OCI-LY3 (cell line): ENCODE measurements at regions not wholly inside any gene's neighbourhood (a gene's known extent, or its start where the extent isn't known, plus 50 kb on each side); places are given as distances from the start of the nearest gene placed in this dataset.
A peak's percentile ranks its signal among the peaks of the same experiment; 100 is the strongest.

Experiments
- H2AFZ ChIP-seq: fragments of 200-600, 300-600 bp; shearing (Covaris generic); 2 replicates; pipeline ENCODE4 v1.6.0; 2014; ENCODE audit warnings: antibody characterized with exemption, low read depth, low read length
- H3K27ac ChIP-seq: fragments of 200-600, 300-600 bp; sonication (generic); 2 replicates; pipeline ENCODE4 v1.5.1; 2014; ENCODE audit warnings: mild to moderate bottlenecking, low read length, moderate library complexity, mixed read lengths
- H3K27me3 ChIP-seq: fragments of 200-600, 300-600 bp; sonication (generic); 2 replicates; pipeline ENCODE4 v1.6.1; 2014; ENCODE audit warnings: low read depth, low read length, mixed read lengths
- H3K36me3 ChIP-seq: fragments of 200-600, 300-600 bp; sonication (generic); replicated peaks from 2 replicates; pipeline ENCODE3; 2014; ENCODE audit warnings: low read depth, low read length, mixed read lengths
- H3K4me1 ChIP-seq: fragments of 300-600, 200-600 bp; sonication (generic); 2 replicates; pipeline ENCODE4 v1.6.1; 2014; ENCODE audit warnings: low read length, mixed read lengths
- H3K4me2 ChIP-seq: fragments of 200-600, 300-600 bp; sonication (generic); 2 replicates; pipeline ENCODE4 v1.6.1; 2014; ENCODE audit warnings: low read length, mixed read lengths
- H3K4me3 ChIP-seq: fragments of 300-600, 200-600 bp; sonication (generic); 2 replicates; pipeline ENCODE4 v1.5.1; 2014; ENCODE audit warnings: antibody characterized with exemption, mild to moderate bottlenecking, low read length, moderate library complexity
- H3K79me2 ChIP-seq: fragments of 300-600, 200-600 bp; shearing (Covaris generic); 2 replicates; pipeline ENCODE4 v1.6.1; 2014; ENCODE audit warnings: mild to moderate bottlenecking, low read length, mixed read lengths
- H3K9ac ChIP-seq: fragments of 300-600, 200-600 bp; shearing (Covaris generic); 2 replicates; pipeline ENCODE4 v1.6.0; 2014; ENCODE audit warnings: mild to moderate bottlenecking, low read length, moderate library complexity
- H3K9me3 ChIP-seq: fragments of 200-600, 300-600 bp; shearing (Covaris generic); 2 replicates; pipeline ENCODE4 v1.6.1; 2014; ENCODE audit warnings: low read length, mixed read lengths; ENCODE audit not compliant: insufficient read depth
- H4K20me1 ChIP-seq: fragments of 200-600, 300-600 bp; sonication (generic); 2 replicates; pipeline ENCODE4 v1.6.1; 2016; ENCODE audit warnings: low read length, mixed read lengths; ENCODE audit not compliant: insufficient read depth
- CTCF ChIP-seq: fragments of 200-600, 300-600 bp; sonication (generic); IDR thresholded peaks from 2 replicates; pipeline ENCODE4 v1.5.1; 2014; ENCODE audit warnings: antibody characterized with exemption, low read length, low read depth
- EZH2phosphoT487 ChIP-seq: fragments of 200-600 bp; shearing (Covaris generic); IDR thresholded peaks from 2 replicates; pipeline ENCODE4 v1.6.1; 2018; ENCODE audit warnings: antibody characterized with exemption, mixed run types, low read depth

GRCh38 chr14:65346895-65347294, 65.6 kb upstream of the FUT8 start:
- Histone ChIP-seq H3K4me3 (no peak overlapping the region), H3K36me3 (no peaks in the 10 kb centered on the region), H3K9ac (no peak overlapping the region), H3K27ac (no peak overlapping the region), H2AFZ (no peak overlapping the region), H3K79me2 (no peaks in the 10 kb centered on the region), H3K9me3 (no peaks in the 10 kb centered on the region), H3K4me2 (no peak overlapping the region), H3K27me3 (peaks cover 14% of the 10 kb centered on the region), H3K4me1 (peaks cover 9% of the 10 kb centered on the region), H4K20me1 (no peaks in the 10 kb centered on the region)
- TF ChIP-seq EZH2phosphoT487, result no peak
- TF ChIP-seq CTCF, result no peak

DNA sequence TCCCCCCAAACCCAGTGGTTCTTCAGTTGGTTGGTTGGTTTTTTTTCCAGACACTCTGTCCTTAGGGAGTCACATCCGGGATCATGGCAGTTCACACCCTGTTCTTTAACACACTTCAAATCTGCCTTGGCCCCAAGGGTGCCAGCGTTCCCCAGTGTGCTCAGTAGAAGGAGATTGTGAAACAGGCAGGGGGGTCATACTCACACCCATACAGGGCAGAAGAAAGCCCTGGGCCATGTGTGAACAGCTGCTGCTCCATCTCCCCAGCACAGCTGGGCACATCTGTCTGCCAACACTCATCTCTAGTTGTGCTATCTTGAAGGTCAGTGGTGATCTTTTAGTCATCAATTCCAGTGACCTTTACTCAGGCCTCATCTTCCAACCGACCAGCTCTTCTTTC, 64.4 kb upstream of the FUT8 start:
- Histone ChIP-seq H4K20me1 (no peaks in the 10 kb centered on the region), H3K4me2 (no peak overlapping the region), H3K36me3 (no peaks in the 10 kb centered on the region), H3K9ac (no peak overlapping the region), H3K79me2 (no peaks in the 10 kb centered on the region), H2AFZ (no peak overlapping the region), H3K27me3 (peaks cover 17% of the 10 kb centered on the region), H3K4me1 (peaks cover 18% of the 10 kb centered on the region), H3K9me3 (no peaks in the 10 kb centered on the region), H3K4me3 (no peak overlapping the region), H3K27ac (no peak overlapping the region)
- TF ChIP-seq CTCF, result no peak
- no peak for TF ChIP-seq EZH2phosphoT487

GRCh38 chr14:65349100-65349499, 63.4 kb upstream of the FUT8 start:
- no peaks in the 10 kb centered on the region for H3K36me3 ChIP-seq
- TF ChIP-seq CTCF (no peak), EZH2phosphoT487 (no peak)
- H3K4me2 ChIP-seq, result no peak overlapping the region
- H3K27ac ChIP-seq, result no peak overlapping the region
- H3K79me2 ChIP-seq, result no peaks in the 10 kb centered on the region
- peaks cover 21% of the 10 kb centered on the region for H3K4me1 ChIP-seq
- no peak overlapping the region for H2AFZ ChIP-seq
- no peaks in the 10 kb centered on the region for H4K20me1 ChIP-seq
- no peak overlapping the region for H3K4me3 ChIP-seq
- H3K9ac ChIP-seq, result no peak overlapping the region
- no peaks in the 10 kb centered on the region for H3K9me3 ChIP-seq
- peaks cover 24% of the 10 kb centered on the region for H3K27me3 ChIP-seq

DNA sequence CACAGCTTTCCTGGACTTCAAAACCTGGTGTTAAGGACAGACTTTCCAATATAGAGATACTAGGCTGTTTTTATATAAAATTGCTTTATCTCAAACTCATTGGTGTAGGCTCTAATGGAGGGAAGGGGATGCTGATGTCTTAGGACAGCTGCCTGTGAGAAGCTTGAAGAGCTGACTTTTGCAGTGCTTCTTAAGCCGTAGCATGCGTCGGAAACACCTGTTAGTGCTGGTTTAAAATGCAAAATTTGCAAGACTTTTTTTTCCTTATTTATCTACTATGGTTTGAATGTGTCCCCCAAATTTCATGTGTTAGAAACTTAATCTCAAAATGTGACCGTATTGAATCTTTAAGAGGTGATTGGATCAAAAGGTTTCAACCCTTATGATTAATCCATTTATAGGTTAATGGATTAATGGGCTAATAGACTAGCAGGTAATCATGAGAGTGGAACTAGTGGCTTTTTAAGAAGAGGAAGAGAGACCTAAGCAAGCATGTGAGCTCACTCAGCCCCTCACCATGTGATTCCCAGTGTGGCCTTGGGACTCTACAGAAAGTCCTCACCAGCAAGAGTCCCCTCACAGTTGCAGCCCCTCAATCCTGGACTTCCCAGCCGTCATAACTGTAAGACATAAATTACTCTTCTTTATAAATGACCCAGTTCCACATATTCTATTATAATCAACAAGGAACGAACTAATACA, 60.9 kb upstream of the FUT8 start:
- H4K20me1 ChIP-seq, result no peaks in the 10 kb centered on the region
- no peaks in the 10 kb centered on the region for H3K79me2 ChIP-seq
- H3K4me1 ChIP-seq, result peaks cover 21% of the 10 kb centered on the region
- no peak overlapping the region for H3K4me3 ChIP-seq
- no peak overlapping the region for H2AFZ ChIP-seq
- no peak overlapping the region for H3K9ac ChIP-seq
- peaks cover 25% of the 10 kb centered on the region for H3K27me3 ChIP-seq
- no peaks in the 10 kb centered on the region for H3K36me3 ChIP-seq
- no peaks in the 10 kb centered on the region for H3K9me3 ChIP-seq
- H3K27ac ChIP-seq, result no peak overlapping the region; the same call in 1 of the 2 replicates
- peak overlapping the region; percentile 42 for H3K4me2 ChIP-seq
- no peak for TF ChIP-seq EZH2phosphoT487
